GM12878 (cell line): ENCODE measurements at regions not wholly inside any gene's neighbourhood (a gene's known extent, or its start where the extent isn't known, plus 50 kb on each side); places are given as distances from the start of the nearest gene placed in this dataset.
"Not testable (repeated sequence)": the region's sequence is repeated elsewhere in the genome, so short reads cannot be mapped to it uniquely, and the experiment has no call there.

Experiments
- ATAC-seq: fragments of 200-7000 bp; cut with Tn5 transposase; 3 replicates; pipeline ENCODE4 v1.9.1; 2020; ENCODE audit warnings: mild to moderate bottlenecking, moderate library complexity
- BruUV-seq: library from RNA; stranded (reverse); fragments of 400-500 nt; replicated peaks from 2 replicates; lab custom pipeline; 2021; lab: Mats Ljungman, UMichigan
- CTCF ChIA-PET: fragments of 300-600 bp; sonication (Branson Sonifier 250); formaldehyde crosslinking; extraction: SDS; loops from one replicate; lab custom pipeline; 2021; ENCODE audit warnings: inconsistent platforms; lab: Yijun Ruan, JAX
- POLR2A ChIA-PET: fragments of 350-600 bp; formaldehyde crosslinking; extraction: SDS; loops from one replicate; lab custom pipeline; 2021; ENCODE audit warnings: inconsistent platforms; lab: Charles Lee
- RAD21 ChIA-PET: fragments of 300-600 bp; sonication (Branson Sonifier 250); formaldehyde crosslinking; loops from one replicate; lab custom pipeline; 2023; ENCODE audit warnings: antibody characterized with exemption; ENCODE audit not compliant: unreplicated experiment; lab: Charles Lee
- SMC1A ChIA-PET: fragments of 300-600 bp; sonication (Branson Sonifier 250); formaldehyde crosslinking; loops from one replicate; lab custom pipeline; 2023; ENCODE audit not compliant: unreplicated experiment, uncharacterized antibody; lab: Charles Lee
- DNase-seq: peaks from one replicate; pipeline ENCODE4 v3.0.0-alpha.2; 2011; ENCODE audit warnings: low read depth, low spot score
- FAIRE-seq: peaks from 3 replicates; lab custom pipeline; 2011; peaks lifted over from hg19 to GRCh38; lab: Jason Lieb, UNC
- H2AFZ ChIP-seq: 2 replicates; pipeline ENCODE4 v1.6.0; 2011; ENCODE audit warnings: low read depth, low read length, control low read depth; ENCODE audit not compliant: control insufficient read depth
- H3K27ac ChIP-seq: 2 replicates; pipeline ENCODE4 v1.5.1; 2011; ENCODE audit warnings: control low read depth; ENCODE audit not compliant: control insufficient read depth, insufficient read depth
- H3K27me3 ChIP-seq, 2 experiments: replicated peaks in 1 of 2; 2 replicates each; pipeline versions ENCODE4 v1.6.0 to v1.6.1; 2011; ENCODE audit warnings: low read length in 1 of 2; ENCODE audit not compliant: control insufficient read depth in 2 of 2, insufficient read depth in 2 of 2
- H3K36me3 ChIP-seq, 2 experiments: 2 replicates each; pipeline ENCODE4 v1.5.1; 2011; ENCODE audit warnings: low read length in 1 of 2; ENCODE audit not compliant: control insufficient read depth in 2 of 2, insufficient read depth in 2 of 2
- H3K4me1 ChIP-seq: 2 replicates; pipeline ENCODE4 v1.6.1; 2011; ENCODE audit warnings: mild to moderate bottlenecking, low read length, moderate library complexity, mixed read lengths; ENCODE audit not compliant: control insufficient read depth, insufficient read depth
- H3K4me2 ChIP-seq: 2 replicates; pipeline ENCODE4 v1.6.0; 2011; ENCODE audit warnings: control low read depth; ENCODE audit not compliant: control insufficient read depth, insufficient read depth
- H3K4me3 ChIP-seq: fragments of 200-600 bp; sonication (generic); 2 replicates; pipeline ENCODE4 v1.5.1; 2016
- H3K79me2 ChIP-seq: 2 replicates; pipeline ENCODE4 v1.6.0; 2011; ENCODE audit warnings: low read length; ENCODE audit not compliant: control insufficient read depth, insufficient read depth
- H3K9ac ChIP-seq: 2 replicates; pipeline ENCODE4 v1.8.0; 2011; ENCODE audit warnings: low read length, control low read depth, mixed read lengths; ENCODE audit not compliant: control insufficient read depth, insufficient read depth
- H3K9me3 ChIP-seq: replicated peaks from 3 replicates; pipeline ENCODE4 v1.5.1; 2011; ENCODE audit warnings: mild to moderate bottlenecking, low read length; ENCODE audit not compliant: control insufficient read depth, insufficient read depth
- H4K20me1 ChIP-seq: 2 replicates; pipeline ENCODE4 v1.6.0; 2011; ENCODE audit not compliant: control insufficient read depth, insufficient read depth
- CREM ChIP-seq: IDR thresholded peaks from 2 replicates; pipeline ENCODE4 v1.6.1; 2014; ENCODE audit warnings: antibody characterized with exemption, low read depth
- CTCF ChIP-seq, 3 experiments: IDR thresholded peaks in 2 of 3; conservative IDR thresholded peaks in 1 of 3; 2 replicates each; pipeline ENCODE4 v1.5.1; 2011; ENCODE audit warnings: low read depth in 3 of 3, low read length in 3 of 3, mild to moderate bottlenecking in 3 of 3, control low read depth in 2 of 3, moderate library complexity in 2 of 3, inconsistent platforms in 1 of 3, mixed read lengths in 1 of 3; ENCODE audit not compliant: control insufficient read depth in 2 of 3, insufficient read depth in 1 of 3; ENCODE audit errors: extremely low read depth in 1 of 3
- E2F8 ChIP-seq: fragments of 450-650 bp; IDR thresholded peaks from 2 replicates; pipeline ENCODE4 v1.6.1; 2018; ENCODE audit warnings: mild to moderate bottlenecking, low read depth, moderate library complexity; ENCODE audit not compliant: partially characterized antibody
- HCFC1 ChIP-seq: fragments of 150-350 bp; IDR thresholded peaks from 2 replicates; pipeline ENCODE4 v1.6.1; 2014; ENCODE audit warnings: low read length
- HSF1 ChIP-seq: fragments of 150-350 bp; IDR thresholded peaks from 2 replicates; pipeline ENCODE4 v1.6.1; 2014; ENCODE audit warnings: mild to moderate bottlenecking, low read depth, low read length
- MLLT1 ChIP-seq: fragments of 450-650 bp; IDR thresholded peaks from 2 replicates; pipeline ENCODE4 v1.6.1; 2016; ENCODE audit warnings: mild to moderate bottlenecking
- SMC3 ChIP-seq: IDR thresholded peaks from 2 replicates; pipeline ENCODE4 v1.6.1; 2011; ENCODE audit warnings: low read length, improper control_type of control experiment, borderline replicate concordance
- TARDBP ChIP-seq: IDR thresholded peaks from 2 replicates; pipeline ENCODE4 v1.6.1; 2016; ENCODE audit warnings: borderline replicate concordance
- YY1 ChIP-seq: IDR thresholded peaks from 2 replicates; pipeline ENCODE4 v1.6.1; 2011; ENCODE audit warnings: low read depth, mild to moderate bottlenecking, low read length
- WGBS: methylation state at CpG from one replicate; pipeline ENCODE4 v1.1.6; 2016; ENCODE audit warnings: low lambda C conversion rate; ENCODE audit not compliant: insufficient replicate concordance, insufficient coverage; ENCODE audit errors: missing lambda C conversion rate; 5-methylcytosine and 5-hydroxymethylcytosine counted together
- in situ Hi-C: fragments of 300-500 bp; cut with MboI; formaldehyde crosslinking; loops from 9 replicates; pipeline ENCODE4 v1.14.3; 2018; ENCODE audit warnings: mixed read lengths
- intact Hi-C: fragments of 100-400 bp; cut with micrococcal nuclease; formaldehyde crosslinking; loops from one replicate; pipeline ENCODE4 v1.14.2; 2022; ENCODE audit not compliant: unreplicated experiment

- CTCF ChIA-PET, ATAC-seq, in situ Hi-C loops, H3K36me3 ChIP-seq, H3K79me2 ChIP-seq, intact Hi-C loops, H3K27me3 ChIP-seq, H3K4me2 ChIP-seq, RAD21 ChIA-PET, H3K4me3 ChIP-seq, FAIRE-seq, DNase-seq, POLR2A ChIA-PET, H3K9ac ChIP-seq, H3K4me1 ChIP-seq, SMC1A ChIA-PET, H2AFZ ChIP-seq, H3K27ac ChIP-seq, H4K20me1 ChIP-seq, H3K9me3 ChIP-seq, BruUV-seq: not testable (repeated sequence)
- 9% methylated on average over 6 of the region's 6 CpGs for WGBS
Measured at GRCh38 chr1:14291182-14291581, 307.3 kb upstream of the KAZN start.

GRCh38 chr1:14292520-14292919 lies 306.0 kb upstream of the KAZN start:
- Histone ChIP-seq H3K4me1 (no peaks in the 10 kb centered on the region), H3K79me2 (no peaks in the 10 kb centered on the region), H3K9me3 (no peaks in the 10 kb centered on the region), H3K4me2 (no peak overlapping the region), H3K27ac (no peak overlapping the region), H3K36me3 (no peaks in the 10 kb centered on the region), H3K9ac (no peak overlapping the region), H3K27me3 (no peaks in the 10 kb centered on the region; a peak in 1 of 4 replicates), H4K20me1 (no peaks in the 10 kb centered on the region), H3K4me3 (no peak overlapping the region), H2AFZ (no peak overlapping the region)
- no TSS peak for BruUV-seq
- FAIRE-seq: no peak
- POLR2A ChIA-PET: no interaction called here
- WGBS: 46% methylated on average over 7 of the region's 7 CpGs
- DNase-seq: no peak
- no peak for ATAC-seq
- intact Hi-C loops (no loop called here), in situ Hi-C loops (no loop called here)
- SMC1A ChIA-PET: no interaction called here
- RAD21 ChIA-PET: no interaction called here
- CTCF ChIA-PET: interaction anchor here (0.6 kb wide), 1 partner anchor 200 kb away, joined by 3 read pairs; no protein-coding TSS in a partner anchor
- TF ChIP-seq SMC3 (no peak), YY1 (no peak), HSF1 (no peak), TARDBP (no peak), MLLT1 (no peak), CTCF (IDR thresholded peaks at IDR 0.05 in 2 of 3, conservative IDR thresholded peaks at IDR 0.05 in 1 of 3; ENCODE audit: control insufficient read depth in 2 of 3, extremely low read depth in 1 of 3, insufficient read depth in 1 of 3, low read depth in 3 of 3, low read length in 3 of 3) (no peak), E2F8 (no peak), HCFC1 (no peak), CREM (no peak)
